CD4-positive, alpha-beta T cell (primary cell): ENCODE measurements at regions not wholly inside any gene's neighbourhood (a gene's known extent, or its start where the extent isn't known, plus 50 kb on each side); places are given as distances from the start of the nearest gene placed in this dataset.

ENCODE experiments used
- ATAC-seq: fragments of 200-7000 bp; cut with Tn5 transposase; one replicate; pipeline ENCODE4 v1.10.0; 2022; ENCODE audit warnings: mild to moderate bottlenecking; ENCODE audit not compliant: poor library complexity
- CTCF ChIA-PET: fragments of 350-600 bp; sonication (Branson Sonifier 250); formaldehyde crosslinking; loops from one replicate; lab custom pipeline; 2021; ENCODE audit warnings: antibody characterized with exemption, inconsistent platforms; lab: Charles Lee
- POLR2A ChIA-PET: fragments of 350-600 bp; sonication (Branson Sonifier 250); formaldehyde crosslinking; loops from one replicate; lab custom pipeline; 2021; ENCODE audit warnings: antibody characterized with exemption, inconsistent platforms; lab: Charles Lee
- DNase-seq, 14 experiments: peaks; one replicate each; pipeline ENCODE4 v3.0.0-alpha.2; 2013 to 2020; ENCODE audit warnings: mixed read lengths in 2 of 14
- H3K27ac ChIP-seq, 2 donors: one replicate each; pipeline versions ENCODE4 v1.5.1 to v1.7.0; 2013; ENCODE audit warnings: low read length in 2 of 2, low read depth in 1 of 2, mild to moderate bottlenecking in 1 of 2
- H3K27me3 ChIP-seq, 2 experiments: 1 replicate in 1 of 2; 2 replicates in 1 of 2; pipeline versions ENCODE4 v1.6.1 to v1.7.0; 2013; ENCODE audit warnings: low read length in 2 of 2, control low read depth in 1 of 2, mild to moderate bottlenecking in 1 of 2, moderate library complexity in 1 of 2; ENCODE audit not compliant: insufficient read depth in 2 of 2, control insufficient read depth in 1 of 2
- H3K36me3 ChIP-seq: one replicate; pipeline ENCODE4 v1.6.1; 2013; ENCODE audit warnings: low read length, control low read depth; ENCODE audit not compliant: insufficient read depth
- H3K4me1 ChIP-seq: one replicate; pipeline ENCODE4 v1.6.1; 2013; ENCODE audit warnings: low read length, control low read depth; ENCODE audit not compliant: insufficient read depth
- H3K4me3 ChIP-seq: one replicate; pipeline ENCODE4 v1.5.1; 2013; ENCODE audit warnings: mild to moderate bottlenecking, low read length, moderate library complexity
- H3K9me3 ChIP-seq, 2 experiments: 1 replicate in 1 of 2; 2 replicates in 1 of 2; pipeline versions ENCODE4 v1.6.1 to v1.7.0; 2013; ENCODE audit warnings: low read length in 2 of 2, mild to moderate bottlenecking in 2 of 2, control low read depth in 1 of 2, moderate library complexity in 1 of 2; ENCODE audit not compliant: control insufficient read depth in 1 of 2, insufficient read depth in 1 of 2
- H3K27ac Mint-ChIP-seq: one replicate; pipeline ENCODE4 v1.8.0; 2020; ENCODE audit warnings: mixed read lengths
- H3K27me3 Mint-ChIP-seq: one replicate; pipeline ENCODE4 v1.8.0; 2021; ENCODE audit warnings: mixed read lengths
- H3K36me3 Mint-ChIP-seq: one replicate; pipeline ENCODE4 v1.8.0; 2021; ENCODE audit warnings: low read depth, mixed read lengths
- H3K4me1 Mint-ChIP-seq: one replicate; pipeline ENCODE4 v1.8.0; 2021; ENCODE audit warnings: low read depth, mixed read lengths
- H3K4me3 Mint-ChIP-seq: one replicate; pipeline ENCODE4 v1.8.0; 2020; ENCODE audit warnings: mild to moderate bottlenecking, mixed read lengths
- H3K9me3 Mint-ChIP-seq: one replicate; pipeline ENCODE4 v1.8.0; 2020; ENCODE audit warnings: mixed read lengths
- CTCF ChIP-seq: fragments of 200-600 bp; IDR thresholded peaks from one replicate; pipeline ENCODE4 v1.8.0; 2022; ENCODE audit warnings: antibody characterized with exemption, mild to moderate bottlenecking
- intact Hi-C, 2 experiments: fragments of 100-400 bp; cut with DNase I in 1 of 2; cut with micrococcal nuclease in 1 of 2; formaldehyde crosslinking; loops; one replicate each; pipeline versions ENCODE4 v1.15.1 to v1.9.0; 2023 to 2025; cut with DNase I, micrococcal nuclease

GRCh38 chr7:124429923-124430322, 335.7 kb downstream of the GPR37 start:
- TF ChIP-seq CTCF, result no peak
- H3K27me3 Mint-ChIP-seq, result no peaks in the 10 kb centered on the region
- POLR2A ChIA-PET, result no interaction called here

GRCh38 chr7:124428781-124429180, 336.8 kb downstream of the GPR37 start:
- CTCF ChIA-PET, result no interaction called here
- no peaks in the 10 kb centered on the region for H3K27me3 Mint-ChIP-seq
- H3K4me1 Mint-ChIP-seq, result no peaks in the 10 kb centered on the region
- POLR2A ChIA-PET, result no interaction called here
- intact Hi-C loops, result no loop called here
- TF ChIP-seq CTCF, result no peak
- H3K27ac Mint-ChIP-seq, result no peak overlapping the region
- ATAC-seq (no peak), DNase-seq (no peak)
- Histone ChIP-seq H3K9me3 (no peaks in the 10 kb centered on the region), H3K36me3 (no peaks in the 10 kb centered on the region), H3K27ac (no peak overlapping the region), H3K4me1 (no peaks in the 10 kb centered on the region), H3K27me3 (no peaks in the 10 kb centered on the region), H3K4me3 (no peak overlapping the region)
- H3K4me3 Mint-ChIP-seq, result no peak overlapping the region
- H3K9me3 Mint-ChIP-seq, result no peaks in the 10 kb centered on the region
- H3K36me3 Mint-ChIP-seq, result no peaks in the 10 kb centered on the region

More at GRCh38 chr7:124429923-124430322, 335.7 kb downstream of the GPR37 start:
- Mint-ChIP-seq H3K4me3 (no peak overlapping the region), H3K27ac (no peak overlapping the region), H3K36me3 (no peaks in the 10 kb centered on the region), H3K9me3 (no peaks in the 10 kb centered on the region), H3K4me1 (no peaks in the 10 kb centered on the region)
- H3K27ac ChIP-seq, result no peak overlapping the region
- ATAC-seq (no peak), DNase-seq (no peak)
- no peaks in the 10 kb centered on the region for H3K4me1 ChIP-seq
- no peak overlapping the region for H3K4me3 ChIP-seq
- no peaks in the 10 kb centered on the region for H3K9me3 ChIP-seq
- H3K27me3 ChIP-seq, result no peaks in the 10 kb centered on the region
- H3K36me3 ChIP-seq, result no peaks in the 10 kb centered on the region
- intact Hi-C loops, result no loop called here
- CTCF ChIA-PET, result no interaction called here

- no peaks in the 10 kb centered on the region for H3K36me3 ChIP-seq
- DNase-seq (no peak), ATAC-seq (no peak)
- no peak for TF ChIP-seq CTCF
- no peaks in the 10 kb centered on the region for H3K9me3 ChIP-seq
- intact Hi-C loops, result no loop called here
- no peaks in the 10 kb centered on the region for H3K4me1 ChIP-seq
- no peak overlapping the region for H3K4me3 Mint-ChIP-seq
- H3K27me3 Mint-ChIP-seq, result no peaks in the 10 kb centered on the region
- H3K27me3 ChIP-seq, result no peaks in the 10 kb centered on the region
- no peak overlapping the region for H3K27ac ChIP-seq
- peaks cover 2% of the 10 kb centered on the region for H3K9me3 Mint-ChIP-seq
- no peak overlapping the region for H3K27ac Mint-ChIP-seq
- no peak overlapping the region for H3K4me3 ChIP-seq
- no peaks in the 10 kb centered on the region for H3K4me1 Mint-ChIP-seq
- CTCF ChIA-PET, result no interaction called here
- no peaks in the 10 kb centered on the region for H3K36me3 Mint-ChIP-seq
- POLR2A ChIA-PET, result no interaction called here
These were observed 339.0 kb downstream of the GPR37 start for GRCh38 chr7:124426621-124427020.
